Germinal center (tissue), 1 donor: ENCODE measurements at regions not wholly inside any gene's neighbourhood (a gene's known extent, or its start where the extent isn't known, plus 50 kb on each side); places are given as distances from the start of the nearest gene placed in this dataset.

Experiments
- DNase-seq: peaks from one replicate; pipeline ENCODE4 v3.0.0; 2012; ENCODE audit warnings: mixed read lengths, low spot score

GRCh38 chr3:9301091-9301490 is 51.6 kb upstream of the SRGAP3 start:
- no peak for DNase-seq

GRCh38 chr3:9301798-9302197 is 52.4 kb upstream of the SRGAP3 start:
- DNase-seq: no peak

- DNase-seq: peak; percentile 84
Observed at GRCh38 chr3:9302425-9303181, 53.2 kb upstream of the SRGAP3 start.

- DNase-seq: no peak
Observed at GRCh38 chr3:9308298-9308990, 54.4 kb upstream of the THUMPD3 start.

- no peak for DNase-seq
Observed at GRCh38 chr3:9310043-9310442, 52.8 kb upstream of the THUMPD3 start.

GRCh38 chr3:9311228-9311627 is 51.6 kb upstream of the THUMPD3 start:
- no peak for DNase-seq
